ENCODE measurements at regions not wholly inside any gene's neighbourhood (a gene's known extent, or its start where the extent isn't known, plus 50 kb on each side); places are given as distances from the start of the nearest gene placed in this dataset.

GRCh38 chr20:62527781-62528180 is 52.0 kb upstream of the GATA5 start:
- no peak for DNase-seq (ENCODE audit: low read depth in 2 of 2)

GRCh38 chr20:62528983-62529891 is 53.4 kb upstream of the GATA5 start:
- no peak for DNase-seq (ENCODE audit: low read depth in 2 of 2)

GRCh38 chr20:62529896-62530642 is 54.3 kb upstream of the GATA5 start:
- DNase-seq (ENCODE audit: low read depth in 2 of 2): no peak

GRCh38 chr20:62530643-62531032 is 54.8 kb upstream of the GATA5 start:
- no peak for DNase-seq (ENCODE audit: low read depth in 2 of 2)

GRCh38 chr20:62531046-62531838 is 55.4 kb upstream of the GATA5 start:
- no peak for DNase-seq (ENCODE audit: low read depth in 2 of 2)

- DNase-seq (ENCODE audit: low read depth in 2 of 2): no peak
Observed at GRCh38 chr20:62532921-62533320, 57.1 kb upstream of the GATA5 start.

GRCh38 chr20:62533591-62534495 is 58.0 kb upstream of the GATA5 start:
- no peak for DNase-seq (ENCODE audit: low read depth in 2 of 2)

GRCh38 chr20:62534526-62535221 is 58.9 kb upstream of the GATA5 start:
- DNase-seq (ENCODE audit: low read depth in 2 of 2): no peak

GRCh38 chr20:62535282-62535811 is 59.6 kb upstream of the GATA5 start:
- no peak for DNase-seq (ENCODE audit: low read depth in 2 of 2)

GRCh38 chr20:62535964-62536363 is 60.2 kb upstream of the GATA5 start:
- DNase-seq (ENCODE audit: low read depth in 2 of 2): no peak

GRCh38 chr20:62536871-62537401 is 61.1 kb upstream of the GATA5 start:
- no peak for DNase-seq (ENCODE audit: low read depth in 2 of 2)

GRCh38 chr20:62537649-62538292 is 62.0 kb upstream of the GATA5 start:
- DNase-seq (ENCODE audit: low read depth in 2 of 2): no peak

GRCh38 chr20:62539198-62540045 is 63.6 kb upstream of the GATA5 start:
- no peak for DNase-seq (ENCODE audit: low read depth in 2 of 2)

GRCh38 chr20:62540504-62540903 is 64.7 kb upstream of the GATA5 start:
- DNase-seq (ENCODE audit: low read depth in 2 of 2): no peak

GRCh38 chr20:62542862-62543261 is 67.1 kb upstream of the GATA5 start:
- DNase-seq (ENCODE audit: low read depth in 2 of 2): no peak

GRCh38 chr20:62543470-62544302 is 67.9 kb upstream of the GATA5 start:
- DNase-seq (ENCODE audit: low read depth in 2 of 2): no peak

GRCh38 chr20:62544505-62545055 is 68.8 kb upstream of the GATA5 start:
- no peak for DNase-seq (ENCODE audit: low read depth in 2 of 2)

Measured in stimulated activated CD8-positive, alpha-beta memory T cell treated with anti-CD3 and anti-CD28 coated beads, Interleukin-15, amount 100 ng/mL, for 48 hours (primary cell).